ENCODE measurements at regions not wholly inside any gene's neighbourhood (a gene's known extent, or its start where the extent isn't known, plus 50 kb on each side); places are given as distances from the start of the nearest gene placed in this dataset.

DNA sequence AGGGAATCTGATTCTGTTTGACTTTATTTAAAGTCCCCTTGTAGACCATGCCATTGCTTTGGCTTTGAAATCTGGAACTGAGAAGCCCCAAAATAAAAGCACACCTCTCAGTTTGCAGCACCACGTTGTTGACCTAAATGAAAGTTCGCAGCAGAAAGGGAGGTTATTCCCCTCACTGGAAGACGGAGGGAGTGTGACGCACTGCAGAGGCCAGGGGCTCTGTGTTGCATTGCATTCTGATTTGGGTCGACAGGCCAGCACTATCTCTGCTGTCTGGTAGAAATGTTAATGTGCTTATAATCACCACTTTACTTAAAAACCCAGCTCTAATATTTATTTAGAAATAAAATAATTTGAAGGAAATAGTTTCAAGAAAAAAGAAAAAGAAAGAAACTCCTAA lies 675.2 kb upstream of the NR5A2 start:
- TF ChIP-seq POLR2AphosphoS5 (IDR thresholded peaks at IDR 0.05; ENCODE audit: low read depth, low read length) (no peak), POLR2A (IDR thresholded peaks at IDR 0.05; ENCODE audit: low read depth, low read length) (no peak)
